Natural killer cell treated with Interleukin-12 subunit alpha and Interleukin-12 subunit beta and Interleukin-15 and Interleukin-18, amount 100 ng/mL, for 72 hours (primary cell): ENCODE measurements at regions not wholly inside any gene's neighbourhood (a gene's known extent, or its start where the extent isn't known, plus 50 kb on each side); places are given as distances from the start of the nearest gene placed in this dataset.
"Not testable (repeated sequence)": the region's sequence is repeated elsewhere in the genome, so short reads cannot be mapped to it uniquely, and the experiment has no call there.

Experiments
- ATAC-seq, 2 donors: fragments of 150-1000 bp; cut with Tn5 transposase in 1 of 2; sonication (Bioruptor Pico), chemical (Tn5 transposase) in 1 of 2; 2 replicates each; pipeline ENCODE4 v1.10.0; 2021
- DNase-seq: peaks from one replicate; pipeline ENCODE4 v3.0.0; 2022; ENCODE audit warnings: low spot score
- H3K27ac Mint-ChIP-seq, 2 donors: 1 replicate in 1 of 2; 2 replicates in 1 of 2; pipeline ENCODE4 v1.8.0; 2022; ENCODE audit warnings: mixed read lengths in 2 of 2, mild to moderate bottlenecking in 1 of 2, moderate library complexity in 1 of 2
- H3K27me3 Mint-ChIP-seq, 2 donors: 1 replicate in 1 of 2; 2 replicates in 1 of 2; pipeline ENCODE4 v1.8.0; 2022; ENCODE audit warnings: mixed read lengths in 2 of 2
- H3K36me3 Mint-ChIP-seq: one replicate; pipeline ENCODE4 v1.8.0; 2022; ENCODE audit warnings: mixed read lengths
- H3K4me1 Mint-ChIP-seq, 2 donors: 1 replicate in 1 of 2; 2 replicates in 1 of 2; pipeline ENCODE4 v1.8.0; 2022; ENCODE audit warnings: low read depth in 2 of 2, mixed read lengths in 2 of 2, mild to moderate bottlenecking in 1 of 2
- H3K4me3 Mint-ChIP-seq: one replicate; pipeline ENCODE4 v1.8.0; 2022; ENCODE audit warnings: mixed read lengths
- H3K9me3 Mint-ChIP-seq: 2 replicates; pipeline ENCODE4 v1.8.0; 2022; ENCODE audit warnings: mixed read lengths

DNA sequence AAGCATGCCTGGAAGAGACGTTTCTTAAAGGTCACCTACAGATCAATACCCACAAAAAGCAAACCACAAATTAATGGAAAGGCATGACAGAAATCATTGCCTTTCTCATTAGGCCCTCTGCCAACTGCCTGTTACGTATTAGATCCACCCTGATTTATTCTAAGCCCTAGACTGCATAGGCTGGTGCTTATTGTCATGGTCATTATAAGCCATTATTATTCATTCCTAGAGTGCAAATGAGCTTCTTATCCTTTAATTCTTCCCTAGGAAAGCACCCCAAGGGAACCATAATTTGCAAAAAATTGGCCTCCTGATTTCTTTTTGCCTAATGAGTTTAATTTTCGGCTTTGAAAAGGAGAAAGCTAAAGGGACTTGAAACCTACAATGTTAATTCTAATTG lies 184.2 kb upstream of the GPRIN3 start:
- no peak for DNase-seq
- H3K36me3 Mint-ChIP-seq, result no peaks in the 10 kb centered on the region
- no peaks in the 10 kb centered on the region for H3K9me3 Mint-ChIP-seq
- no peak overlapping the region for H3K4me3 Mint-ChIP-seq
- H3K27ac Mint-ChIP-seq, result no peak overlapping the region
- H3K4me1 Mint-ChIP-seq, result no peaks in the 10 kb centered on the region
- H3K27me3 Mint-ChIP-seq, result no peaks in the 10 kb centered on the region
- no peak for ATAC-seq

DNA sequence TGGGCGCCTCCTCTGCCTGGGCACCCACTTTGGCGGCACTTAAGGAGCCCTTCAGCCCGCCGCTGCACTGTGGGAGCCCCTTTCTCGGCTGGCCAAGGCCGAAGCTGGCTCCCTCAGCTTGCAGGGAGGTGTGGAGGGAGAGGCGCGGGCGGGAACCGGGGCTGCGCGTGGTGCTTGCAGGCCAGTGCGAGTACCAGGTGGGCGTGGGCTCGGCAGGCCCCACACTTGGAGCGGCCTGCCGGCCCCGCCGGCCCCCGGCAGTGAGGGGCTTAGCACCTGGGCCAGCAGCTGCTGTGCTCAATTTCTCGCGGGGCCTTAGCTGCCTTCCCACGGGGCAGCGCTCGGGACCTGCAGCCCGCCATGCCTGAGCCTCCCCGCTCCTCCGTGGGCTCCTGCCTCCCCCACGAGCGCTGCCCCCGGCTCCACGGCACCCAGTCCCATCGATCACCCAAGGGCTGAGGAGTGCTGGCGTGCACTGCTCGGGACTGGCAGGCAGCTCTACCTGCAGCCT lies 182.4 kb upstream of the GPRIN3 start:
- not testable (repeated sequence) for DNase-seq, H3K4me1 Mint-ChIP-seq, H3K27me3 Mint-ChIP-seq, ATAC-seq, H3K27ac Mint-ChIP-seq, H3K9me3 Mint-ChIP-seq, H3K36me3 Mint-ChIP-seq, H3K4me3 Mint-ChIP-seq

DNA sequence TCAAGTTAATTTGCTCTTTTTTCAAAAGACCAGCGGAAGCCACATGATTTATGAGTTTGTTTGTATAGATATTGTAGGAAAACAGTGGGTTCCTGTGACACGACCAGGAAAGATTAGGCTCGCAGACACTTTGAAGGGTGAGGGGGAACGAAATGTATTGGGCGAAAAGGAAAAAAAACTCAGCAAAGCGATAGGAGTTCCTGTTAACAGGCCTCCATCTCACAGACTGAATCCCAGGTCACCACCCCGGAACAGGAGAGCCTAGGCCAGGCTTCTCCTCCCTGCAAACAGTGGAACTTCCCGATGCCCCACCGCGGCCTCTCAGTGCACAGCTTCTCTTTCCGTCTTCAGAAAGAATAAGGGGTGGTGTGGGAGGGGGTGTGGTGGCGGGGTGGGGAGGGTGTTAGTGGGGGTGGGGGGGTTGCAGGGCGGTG lies 181.8 kb upstream of the GPRIN3 start:
- Mint-ChIP-seq H3K27me3 (no peaks in the 10 kb centered on the region), H3K27ac (peak overlapping the region in 1 of 2 donors; percentile 32), H3K36me3 (no peaks in the 10 kb centered on the region), H3K4me3 (no peak overlapping the region), H3K9me3 (no peaks in the 10 kb centered on the region), H3K4me1 (no peaks in the 10 kb centered on the region)
- ATAC-seq, result no peak
- DNase-seq, result no peak

DNA sequence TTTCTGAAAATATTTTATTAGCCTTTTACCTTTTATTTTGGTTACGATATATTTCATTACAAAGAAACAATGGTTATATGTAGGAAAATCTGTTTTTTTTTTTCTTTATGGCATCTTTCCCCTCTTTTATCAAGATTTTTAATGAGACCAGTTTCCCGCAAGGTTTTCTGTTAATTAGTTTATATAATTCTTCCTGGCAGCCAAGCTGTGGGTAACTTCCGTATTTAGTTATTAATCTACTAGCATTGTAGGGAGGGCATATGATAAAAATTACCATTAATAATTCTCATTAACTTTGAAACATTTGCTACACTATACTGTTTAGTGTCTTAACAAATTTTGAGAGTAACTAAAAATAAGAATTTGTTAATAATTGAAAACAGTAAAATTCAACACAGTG lies 181.1 kb upstream of the GPRIN3 start:
- no peak for ATAC-seq
- Mint-ChIP-seq H3K27ac (peak overlapping the region in 1 of 2 donors; percentile 32), H3K9me3 (no peaks in the 10 kb centered on the region), H3K27me3 (no peaks in the 10 kb centered on the region), H3K4me3 (no peak overlapping the region), H3K4me1 (no peaks in the 10 kb centered on the region), H3K36me3 (no peaks in the 10 kb centered on the region)
- DNase-seq, result no peak

DNA sequence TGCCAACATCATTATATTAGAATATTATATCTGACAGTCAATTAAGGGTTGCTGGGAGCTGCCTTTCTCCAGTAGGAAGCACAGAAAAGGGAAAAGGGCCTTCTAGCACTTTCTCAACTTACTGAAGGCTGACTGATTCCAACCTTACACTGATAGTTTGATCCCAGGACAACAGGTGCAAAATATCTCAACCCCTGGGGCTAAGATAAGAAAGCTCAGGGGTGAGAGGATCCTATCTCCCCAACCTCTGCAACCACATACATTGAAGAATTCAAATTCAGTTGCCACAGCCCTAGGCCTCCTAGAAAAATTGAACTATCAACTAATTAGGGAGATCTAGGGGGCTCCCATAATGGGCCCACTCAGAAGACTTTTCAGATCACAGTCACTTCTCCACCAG lies 179.1 kb upstream of the GPRIN3 start:
- Mint-ChIP-seq H3K27ac (peak overlapping the region in 1 of 2 donors; percentile 69), H3K4me1 (no peaks in the 10 kb centered on the region), H3K27me3 (no peaks in the 10 kb centered on the region), H3K4me3 (peak overlapping the region; percentile 63), H3K9me3 (no peaks in the 10 kb centered on the region), H3K36me3 (no peaks in the 10 kb centered on the region)
- DNase-seq (no peak), ATAC-seq (no peak)

DNA sequence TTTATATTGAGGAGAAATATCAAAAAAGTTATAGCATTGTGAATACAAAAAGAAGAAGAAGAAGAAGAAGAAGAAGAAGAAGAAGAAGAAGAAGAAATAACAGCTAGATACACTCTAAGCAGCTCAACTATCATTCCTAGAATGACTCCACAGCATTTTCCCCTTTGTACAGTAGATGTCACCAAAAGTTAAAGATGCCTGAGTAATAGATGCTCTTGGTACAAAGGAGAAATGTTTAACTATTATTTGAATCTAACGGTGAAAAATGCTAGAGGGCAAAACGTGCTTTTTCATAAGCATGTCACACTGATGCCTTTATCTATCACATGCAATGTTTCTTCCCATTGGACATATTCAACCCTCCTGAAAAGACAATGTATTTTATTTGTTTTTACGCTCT lies 178.4 kb upstream of the GPRIN3 start:
- Mint-ChIP-seq H3K36me3 (no peaks in the 10 kb centered on the region), H3K9me3 (no peaks in the 10 kb centered on the region), H3K4me1 (no peaks in the 10 kb centered on the region), H3K4me3 (no peak overlapping the region), H3K27me3 (no peaks in the 10 kb centered on the region), H3K27ac (no peak overlapping the region)
- DNase-seq, result no peak
- no peak for ATAC-seq

DNA sequence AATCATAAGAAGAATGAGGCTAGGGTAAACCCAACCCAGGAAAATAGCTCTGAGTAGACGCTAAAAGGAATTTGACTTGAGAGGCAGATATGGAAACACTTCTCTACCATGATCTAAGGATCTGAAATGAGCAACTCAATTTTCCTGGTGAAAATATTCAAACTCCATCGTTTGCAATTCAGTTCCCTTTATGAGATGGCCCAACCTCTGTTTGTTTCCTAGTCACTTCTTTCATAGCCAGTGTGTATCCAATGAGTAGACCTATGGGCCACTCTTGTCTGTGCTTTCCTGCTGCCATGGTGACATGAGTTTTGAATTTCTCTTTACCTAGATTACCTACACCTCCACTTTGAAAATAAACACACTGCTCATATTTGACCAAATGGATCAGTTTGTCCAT lies 176.2 kb upstream of the GPRIN3 start:
- H3K4me1 Mint-ChIP-seq, result no peaks in the 10 kb centered on the region
- H3K36me3 Mint-ChIP-seq, result peaks cover 5% of the 10 kb centered on the region
- DNase-seq (no peak), ATAC-seq (no peak)
- no peak overlapping the region for H3K27ac Mint-ChIP-seq
- no peaks in the 10 kb centered on the region for H3K27me3 Mint-ChIP-seq
- H3K9me3 Mint-ChIP-seq, result no peaks in the 10 kb centered on the region
- H3K4me3 Mint-ChIP-seq, result no peak overlapping the region

DNA sequence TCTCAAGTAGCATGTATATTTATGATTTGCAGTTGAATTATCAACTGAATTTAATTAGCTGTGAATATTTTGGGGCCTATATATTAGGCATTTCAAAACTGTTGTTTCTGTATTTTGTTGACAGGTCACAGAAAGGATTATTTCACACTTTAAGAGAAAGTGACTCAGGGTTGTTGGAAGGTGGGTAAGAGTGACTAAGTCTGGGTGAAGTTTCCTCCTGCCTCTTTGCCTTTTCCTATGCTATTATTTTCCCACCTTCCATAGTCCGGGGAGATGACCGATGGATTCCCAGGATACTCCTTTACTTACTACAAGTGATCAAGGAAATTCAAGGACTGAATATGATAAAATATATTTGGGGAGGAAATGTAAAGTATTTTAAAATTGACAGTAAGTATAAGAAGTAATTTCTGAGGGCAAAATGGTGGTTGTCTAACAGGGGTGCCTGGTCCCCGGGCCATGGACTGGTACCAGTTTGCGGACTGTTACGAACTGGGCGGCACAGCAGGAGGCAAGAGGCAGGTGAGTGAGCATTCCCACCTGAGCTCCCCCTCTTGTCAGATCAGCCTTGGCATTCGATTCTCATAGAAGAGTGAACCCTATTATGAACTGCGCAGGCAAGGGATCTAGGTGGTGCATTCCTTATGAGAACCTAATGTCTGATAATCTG lies 175.5 kb upstream of the GPRIN3 start:
- Mint-ChIP-seq H3K4me3 (no peak overlapping the region), H3K27ac (no peak overlapping the region), H3K9me3 (no peaks in the 10 kb centered on the region), H3K36me3 (peaks cover 5% of the 10 kb centered on the region), H3K4me1 (no peaks in the 10 kb centered on the region), H3K27me3 (peaks cover 0 to 6% of the 10 kb centered on the region in 2 donors)
- ATAC-seq (no peak), DNase-seq (no peak)

DNA sequence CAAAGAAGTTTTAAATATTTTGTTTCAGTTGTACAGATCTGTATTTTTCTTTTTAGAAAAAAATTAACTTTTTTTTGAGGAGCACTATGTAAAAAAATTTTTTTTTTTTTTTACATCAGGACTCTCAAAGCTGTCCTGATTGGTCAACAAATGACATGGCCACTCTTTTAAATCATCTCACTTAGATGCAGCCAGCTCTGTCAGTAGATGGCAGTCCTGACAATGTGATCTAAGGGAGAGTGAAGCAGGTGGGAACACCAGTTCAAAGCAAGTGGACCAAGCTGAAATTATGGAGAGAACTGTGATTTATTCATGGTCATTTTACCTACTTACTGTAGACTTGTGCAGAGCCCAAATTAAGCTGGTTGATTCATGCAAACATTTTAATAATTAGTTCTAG lies 174.7 kb upstream of the GPRIN3 start:
- Mint-ChIP-seq H3K27me3 (peaks cover 0 to 8% of the 10 kb centered on the region in 2 donors), H3K4me3 (no peak overlapping the region), H3K36me3 (peaks cover 5% of the 10 kb centered on the region), H3K9me3 (no peaks in the 10 kb centered on the region), H3K27ac (no peak overlapping the region), H3K4me1 (no peaks in the 10 kb centered on the region)
- ATAC-seq, result peak in 1 of 2 donors; percentile 63
- no peak for DNase-seq

DNA sequence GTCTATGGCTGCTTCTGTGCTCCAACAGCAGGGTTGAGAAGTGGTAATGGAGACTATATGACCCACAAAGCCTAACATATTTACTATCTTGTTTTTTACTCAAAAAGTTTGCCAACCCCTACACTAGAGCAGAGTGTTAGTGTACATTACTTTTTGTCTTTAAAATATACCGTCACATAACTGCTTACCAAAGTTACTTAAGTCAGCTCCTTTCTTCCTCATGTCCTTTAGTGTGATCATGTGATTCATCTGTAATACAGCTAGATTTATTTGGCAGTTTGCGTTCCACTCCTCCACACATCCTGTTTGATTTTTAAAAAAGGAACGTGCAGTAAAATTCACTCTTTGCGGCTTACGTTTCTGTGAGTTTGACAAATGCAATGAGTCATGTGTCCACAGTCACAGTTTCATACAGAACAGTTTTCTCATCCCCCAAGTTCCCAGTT lies 162.4 kb upstream of the GPRIN3 start:
- ATAC-seq, result peak; percentile 89 to 94
- peak; percentile 70 for DNase-seq
- Mint-ChIP-seq H3K36me3 (no peaks in the 10 kb centered on the region), H3K4me3 (peak overlapping the region; percentile 26), H3K4me1 (peaks cover 12 to 18% of the 10 kb centered on the region in 2 donors), H3K27me3 (no peaks in the 10 kb centered on the region), H3K9me3 (no peaks in the 10 kb centered on the region), H3K27ac (peak overlapping the region; percentile 42 to 52)

DNA sequence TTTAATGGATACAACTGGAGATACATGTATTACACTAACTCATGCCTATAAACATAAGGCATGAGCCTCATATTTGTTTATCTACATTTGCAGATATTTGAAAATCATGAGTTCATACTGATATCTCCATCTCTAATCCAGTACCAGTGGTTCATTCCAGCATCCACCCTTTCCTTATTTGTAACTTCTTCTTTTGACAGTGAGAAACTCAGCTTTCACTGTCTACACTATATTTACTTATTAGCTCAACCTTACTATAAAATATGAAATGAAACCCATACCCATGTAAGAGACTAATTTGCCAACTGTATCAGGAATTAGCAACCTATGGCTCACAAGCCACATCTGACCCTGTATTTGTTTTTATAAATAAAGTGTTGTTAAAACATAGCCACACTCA lies 161.9 kb upstream of the GPRIN3 start:
- no peak for DNase-seq
- Mint-ChIP-seq H3K27me3 (no peaks in the 10 kb centered on the region), H3K36me3 (no peaks in the 10 kb centered on the region), H3K4me3 (peak overlapping the region; percentile 26), H3K9me3 (no peaks in the 10 kb centered on the region), H3K27ac (peak overlapping the region; percentile 42 to 52), H3K4me1 (peaks cover 12 to 18% of the 10 kb centered on the region in 2 donors)
- ATAC-seq, result no peak

DNA sequence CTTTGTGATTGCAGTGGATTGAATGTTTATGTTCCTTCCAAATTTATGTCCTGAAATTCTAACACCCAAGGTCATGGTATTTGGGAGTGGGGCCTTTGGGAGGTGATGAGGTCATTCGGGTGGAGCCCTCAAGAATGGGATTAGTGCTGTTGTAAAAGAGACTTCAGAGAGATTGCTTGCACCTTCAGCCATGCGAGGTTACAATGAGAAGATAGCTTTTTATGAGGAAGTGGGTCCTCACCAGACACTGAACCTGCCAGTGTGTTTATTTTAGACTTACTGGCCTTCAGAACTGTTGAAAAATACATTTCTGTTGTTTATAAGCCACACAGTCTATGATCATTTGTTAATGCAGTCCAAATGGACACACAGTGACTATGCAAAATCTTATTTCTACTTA lies 161.0 kb upstream of the GPRIN3 start:
- H3K4me3 Mint-ChIP-seq, result no peak overlapping the region
- H3K4me1 Mint-ChIP-seq, result peaks cover 12 to 18% of the 10 kb centered on the region in 2 donors
- DNase-seq, result no peak
- H3K9me3 Mint-ChIP-seq, result no peaks in the 10 kb centered on the region
- no peaks in the 10 kb centered on the region for H3K27me3 Mint-ChIP-seq
- no peak overlapping the region for H3K27ac Mint-ChIP-seq
- no peak for ATAC-seq
- no peaks in the 10 kb centered on the region for H3K36me3 Mint-ChIP-seq

DNA sequence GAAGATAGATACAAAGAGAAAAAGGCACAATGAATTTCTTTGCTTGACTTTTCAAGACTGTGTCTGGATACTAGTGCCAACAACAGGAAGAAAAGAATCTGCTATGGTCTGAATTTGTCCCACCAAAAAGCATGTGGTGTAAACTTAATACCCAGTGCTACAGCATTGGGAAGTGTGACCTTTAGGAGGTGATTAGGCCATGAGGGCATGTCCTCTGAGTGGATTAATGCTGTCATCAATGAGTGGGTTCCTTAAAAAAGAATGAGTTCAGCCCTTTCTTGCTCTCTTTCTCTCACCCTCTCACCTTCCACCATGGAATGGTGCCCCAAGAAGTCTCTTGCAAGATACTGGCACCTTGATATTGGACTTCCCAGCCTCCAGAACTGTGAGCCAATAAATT lies 155.7 kb upstream of the GPRIN3 start:
- ATAC-seq (no peak), DNase-seq (no peak)
- peaks cover 0 to 12% of the 10 kb centered on the region in 2 donors for H3K27me3 Mint-ChIP-seq
- no peak overlapping the region for H3K27ac Mint-ChIP-seq
- H3K9me3 Mint-ChIP-seq, result no peaks in the 10 kb centered on the region
- H3K36me3 Mint-ChIP-seq, result no peaks in the 10 kb centered on the region
- H3K4me1 Mint-ChIP-seq, result no peaks in the 10 kb centered on the region
- H3K4me3 Mint-ChIP-seq, result no peak overlapping the region

DNA sequence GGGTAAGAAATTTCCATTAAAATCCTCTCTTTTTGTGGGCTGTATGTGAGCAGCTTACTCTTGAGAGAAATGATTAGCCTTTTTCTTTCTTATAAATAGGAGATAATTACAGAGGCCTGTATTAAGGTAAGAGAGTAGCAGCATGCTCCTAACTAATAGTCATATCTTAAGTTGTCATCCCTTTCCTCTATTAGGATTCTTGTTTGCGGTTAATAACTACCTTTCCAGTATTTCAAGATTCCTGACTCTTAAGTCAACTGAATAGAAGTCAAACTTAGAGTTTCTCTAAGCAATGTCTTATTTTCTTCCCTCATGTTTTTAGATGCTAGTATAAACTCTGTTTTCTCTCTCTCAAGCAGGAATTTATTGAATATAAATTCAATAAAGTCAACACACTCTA lies 139.9 kb upstream of the GPRIN3 start:
- peaks cover 17% of the 10 kb centered on the region for H3K36me3 Mint-ChIP-seq
- DNase-seq (no peak), ATAC-seq (no peak)
- peaks cover 8% of the 10 kb centered on the region for H3K9me3 Mint-ChIP-seq
- H3K4me3 Mint-ChIP-seq, result no peak overlapping the region
- no peak overlapping the region for H3K27ac Mint-ChIP-seq
- H3K27me3 Mint-ChIP-seq, result peaks cover 0 to 2% of the 10 kb centered on the region in 2 donors
- H3K4me1 Mint-ChIP-seq, result no peaks in the 10 kb centered on the region

DNA sequence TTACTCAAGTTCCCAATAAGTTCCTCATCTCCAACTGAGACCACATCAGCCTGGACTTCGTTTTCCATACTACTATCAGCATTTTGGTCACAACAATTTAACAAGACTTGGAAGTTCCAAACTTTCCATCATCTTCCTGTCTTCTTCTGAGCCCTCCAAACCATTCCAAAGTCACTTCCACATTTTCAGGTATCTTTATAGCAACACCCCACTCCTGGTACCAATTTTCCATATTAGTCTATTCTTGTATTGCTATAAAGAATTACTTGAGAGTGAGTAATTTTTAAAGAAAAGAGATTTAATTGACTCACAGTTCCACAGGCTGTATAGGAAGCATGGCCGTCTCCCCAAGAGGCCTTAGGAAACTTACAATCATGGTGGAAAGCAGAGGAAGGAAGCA lies 138.6 kb upstream of the GPRIN3 start:
- H3K27me3 Mint-ChIP-seq, result peaks cover 0 to 2% of the 10 kb centered on the region in 2 donors
- H3K4me1 Mint-ChIP-seq, result no peaks in the 10 kb centered on the region
- ATAC-seq, result no peak
- no peak for DNase-seq
- H3K4me3 Mint-ChIP-seq, result no peak overlapping the region
- peaks cover 17% of the 10 kb centered on the region for H3K36me3 Mint-ChIP-seq
- no peak overlapping the region for H3K27ac Mint-ChIP-seq
- peaks cover 8% of the 10 kb centered on the region for H3K9me3 Mint-ChIP-seq
